Parathyroid adenoma (tissue), 2 donors: ENCODE measurements at regions not wholly inside any gene's neighbourhood (a gene's known extent, or its start where the extent isn't known, plus 50 kb on each side); places are given as distances from the start of the nearest gene placed in this dataset.

Experiments
- H2AFZ ChIP-seq: fragments of 300-600 bp; sonication (generic); one replicate; pipeline ENCODE4 v1.7.0; 2017; ENCODE audit warnings: antibody characterized with exemption, mild to moderate bottlenecking
- H3K27ac ChIP-seq: fragments of 300-600 bp; sonication (generic); one replicate; pipeline ENCODE4 v1.7.0; 2017
- H3K27me3 ChIP-seq: fragments of 300-600 bp; sonication (generic); one replicate; pipeline ENCODE4 v1.7.0; 2017; ENCODE audit warnings: low read length; ENCODE audit not compliant: control insufficient read depth, insufficient read depth
- H3K36me3 ChIP-seq: fragments of 300-600 bp; sonication (generic); one replicate; pipeline ENCODE4 v1.7.0; 2017; ENCODE audit warnings: low read length; ENCODE audit not compliant: control insufficient read depth, insufficient read depth
- H3K4me1 ChIP-seq: fragments of 300-600 bp; sonication (generic); one replicate; pipeline ENCODE4 v1.7.0; 2017; ENCODE audit warnings: control low read depth
- H3K4me2 ChIP-seq: fragments of 300-600 bp; sonication (generic); one replicate; pipeline ENCODE4 v1.7.0; 2017; ENCODE audit warnings: low read length
- H3K4me3 ChIP-seq: fragments of 300-600 bp; sonication (generic); one replicate; pipeline ENCODE4 v1.7.0; 2017; ENCODE audit warnings: low read depth, low read length
- H3K79me2 ChIP-seq: fragments of 300-600 bp; sonication (generic); one replicate; pipeline ENCODE4 v1.7.0; 2017; ENCODE audit warnings: control low read depth
- H3K9ac ChIP-seq: fragments of 300-600 bp; sonication (generic); one replicate; pipeline ENCODE4 v1.7.0; 2017; ENCODE audit warnings: mild to moderate bottlenecking
- H3K9me3 ChIP-seq: fragments of 300-600 bp; sonication (generic); one replicate; pipeline ENCODE4 v1.7.0; 2017; ENCODE audit warnings: low read length; ENCODE audit not compliant: control insufficient read depth
- CTCF ChIP-seq: fragments of 300-600 bp; sonication (generic); IDR thresholded peaks from one replicate; pipeline ENCODE4 v1.7.0; 2017; ENCODE audit warnings: antibody characterized with exemption, mild to moderate bottlenecking
- donor health status: primary hyperparathyroidism.

GRCh38 chr19:30656520-30657100, 284.4 kb downstream of the ZNF536 start:
- no peaks in the 10 kb centered on the region for H3K36me3 ChIP-seq
- no peak overlapping the region for H3K4me3 ChIP-seq
- H3K4me2 ChIP-seq, result no peak overlapping the region
- no peaks in the 10 kb centered on the region for H3K9me3 ChIP-seq
- H3K27ac ChIP-seq, result no peak overlapping the region
- no peaks in the 10 kb centered on the region for H3K79me2 ChIP-seq
- H3K27me3 ChIP-seq, result no peaks in the 10 kb centered on the region
- no peak overlapping the region for H2AFZ ChIP-seq
- no peaks in the 10 kb centered on the region for H3K4me1 ChIP-seq
- TF ChIP-seq CTCF, result no peak
- no peak overlapping the region for H3K9ac ChIP-seq

GRCh38 chr19:30653646-30654386, 281.6 kb downstream of the ZNF536 start:
- Histone ChIP-seq H3K9ac (no peak overlapping the region), H3K79me2 (no peaks in the 10 kb centered on the region), H3K4me1 (no peaks in the 10 kb centered on the region), H3K9me3 (no peaks in the 10 kb centered on the region), H2AFZ (no peak overlapping the region), H3K4me3 (no peak overlapping the region), H3K4me2 (no peak overlapping the region), H3K27ac (no peak overlapping the region), H3K27me3 (no peaks in the 10 kb centered on the region), H3K36me3 (no peaks in the 10 kb centered on the region)
- TF ChIP-seq CTCF, result no peak

- Histone ChIP-seq H3K79me2 (no peaks in the 10 kb centered on the region), H3K36me3 (no peaks in the 10 kb centered on the region), H3K9ac (no peak overlapping the region), H3K9me3 (no peaks in the 10 kb centered on the region), H2AFZ (no peak overlapping the region), H3K27me3 (peaks cover 5% of the 10 kb centered on the region), H3K27ac (no peak overlapping the region), H3K4me3 (no peak overlapping the region), H3K4me1 (no peaks in the 10 kb centered on the region), H3K4me2 (no peak overlapping the region)
- no peak for TF ChIP-seq CTCF
These were observed 280.6 kb downstream of the ZNF536 start for GRCh38 chr19:30652751-30653150.

GRCh38 chr19:30651691-30652090, 279.5 kb downstream of the ZNF536 start:
- H3K36me3 ChIP-seq, result no peaks in the 10 kb centered on the region
- no peak overlapping the region for H3K4me2 ChIP-seq
- no peaks in the 10 kb centered on the region for H3K9me3 ChIP-seq
- no peak for TF ChIP-seq CTCF
- H3K79me2 ChIP-seq, result no peaks in the 10 kb centered on the region
- no peak overlapping the region for H3K4me3 ChIP-seq
- H3K9ac ChIP-seq, result no peak overlapping the region
- no peak overlapping the region for H3K27ac ChIP-seq
- peaks cover 5% of the 10 kb centered on the region for H3K27me3 ChIP-seq
- H3K4me1 ChIP-seq, result no peaks in the 10 kb centered on the region
- no peak overlapping the region for H2AFZ ChIP-seq

- no peaks in the 10 kb centered on the region for H3K79me2 ChIP-seq
- no peak for TF ChIP-seq CTCF
- no peaks in the 10 kb centered on the region for H3K4me1 ChIP-seq
- H3K4me2 ChIP-seq, result no peak overlapping the region
- H3K4me3 ChIP-seq, result no peak overlapping the region
- no peaks in the 10 kb centered on the region for H3K9me3 ChIP-seq
- H3K27ac ChIP-seq, result no peak overlapping the region
- no peaks in the 10 kb centered on the region for H3K36me3 ChIP-seq
- H3K9ac ChIP-seq, result no peak overlapping the region
- H3K27me3 ChIP-seq, result peaks cover 5% of the 10 kb centered on the region
- no peak overlapping the region for H2AFZ ChIP-seq
These were observed 278.9 kb downstream of the ZNF536 start for GRCh38 chr19:30651066-30651465.
